Upper lobe of right lung (tissue), 1 donor: ENCODE measurements at regions not wholly inside any gene's neighbourhood (a gene's known extent, or its start where the extent isn't known, plus 50 kb on each side); places are given as distances from the start of the nearest gene placed in this dataset.

Experiments used
- ATAC-seq: fragments of 200-7000 bp; cut with Tn5 transposase; one replicate; pipeline ENCODE4 v1.9.1; 2020; ENCODE audit warnings: mild to moderate bottlenecking, moderate library complexity
- DNase-seq: peaks from one replicate; pipeline ENCODE4 v3.0.0-alpha.2; 2020
- H3K27ac ChIP-seq: fragments of 200-600 bp; one replicate; pipeline ENCODE4 v1.8.0; 2022
- H3K27me3 ChIP-seq: fragments of 200-600 bp; one replicate; pipeline ENCODE4 v1.8.0; 2022; ENCODE audit warnings: mild to moderate bottlenecking
- H3K36me3 ChIP-seq: fragments of 200-600 bp; one replicate; pipeline ENCODE4 v1.8.0; 2022
- H3K4me1 ChIP-seq: fragments of 200-600 bp; one replicate; pipeline ENCODE4 v1.8.0; 2022
- H3K4me3 ChIP-seq: fragments of 200-600 bp; one replicate; pipeline ENCODE4 v1.8.0; 2022; ENCODE audit warnings: mild to moderate bottlenecking
- H3K9me3 ChIP-seq: fragments of 200-600 bp; one replicate; pipeline ENCODE4 v1.8.0; 2022
- intact Hi-C: fragments of 100-400 bp; cut with DNase I; formaldehyde crosslinking; loops from one replicate; pipeline ENCODE4 v1.11.0; 2022
- TF ChIP-seq, protein P1 (sequence below): fragments of 200-600 bp; IDR thresholded peaks from one replicate; pipeline ENCODE4 v1.8.0; 2022; ENCODE audit warnings: antibody characterized with exemption
- donor health status: DM: no; HTN: yes; CAD: no; lungs with severe emphysema.

DNA sequence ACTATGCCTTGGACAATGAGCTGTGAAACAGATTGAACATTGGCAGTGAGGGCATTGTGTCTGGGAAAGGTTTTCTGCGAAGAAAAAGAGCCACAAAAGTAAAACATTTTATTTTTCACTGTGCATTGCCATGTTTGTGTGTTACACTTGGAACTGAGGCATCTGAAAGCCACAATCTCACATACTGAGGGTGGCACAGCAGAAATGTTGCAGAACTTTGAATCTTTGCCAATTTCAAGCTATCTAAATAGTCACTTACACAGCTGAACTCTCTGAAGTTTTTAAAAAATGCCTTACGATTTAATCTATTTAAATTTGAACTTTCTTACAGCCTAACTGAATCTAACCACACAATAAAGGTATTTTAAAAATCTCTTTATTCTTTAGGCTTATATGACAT is 154.1 kb upstream of the GRM7 start:
- Histone ChIP-seq H3K27me3 (no peaks in the 10 kb centered on the region), H3K36me3 (no peaks in the 10 kb centered on the region), H3K4me3 (no peak overlapping the region), H3K9me3 (no peaks in the 10 kb centered on the region), H3K4me1 (no peaks in the 10 kb centered on the region), H3K27ac (no peak overlapping the region)
- no peak for ATAC-seq
- intact Hi-C loops: no loop called here
- TF ChIP-seq, protein P1, sequence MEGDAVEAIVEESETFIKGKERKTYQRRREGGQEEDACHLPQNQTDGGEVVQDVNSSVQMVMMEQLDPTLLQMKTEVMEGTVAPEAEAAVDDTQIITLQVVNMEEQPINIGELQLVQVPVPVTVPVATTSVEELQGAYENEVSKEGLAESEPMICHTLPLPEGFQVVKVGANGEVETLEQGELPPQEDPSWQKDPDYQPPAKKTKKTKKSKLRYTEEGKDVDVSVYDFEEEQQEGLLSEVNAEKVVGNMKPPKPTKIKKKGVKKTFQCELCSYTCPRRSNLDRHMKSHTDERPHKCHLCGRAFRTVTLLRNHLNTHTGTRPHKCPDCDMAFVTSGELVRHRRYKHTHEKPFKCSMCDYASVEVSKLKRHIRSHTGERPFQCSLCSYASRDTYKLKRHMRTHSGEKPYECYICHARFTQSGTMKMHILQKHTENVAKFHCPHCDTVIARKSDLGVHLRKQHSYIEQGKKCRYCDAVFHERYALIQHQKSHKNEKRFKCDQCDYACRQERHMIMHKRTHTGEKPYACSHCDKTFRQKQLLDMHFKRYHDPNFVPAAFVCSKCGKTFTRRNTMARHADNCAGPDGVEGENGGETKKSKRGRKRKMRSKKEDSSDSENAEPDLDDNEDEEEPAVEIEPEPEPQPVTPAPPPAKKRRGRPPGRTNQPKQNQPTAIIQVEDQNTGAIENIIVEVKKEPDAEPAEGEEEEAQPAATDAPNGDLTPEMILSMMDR: no peak
- DNase-seq: no peak

DNA sequence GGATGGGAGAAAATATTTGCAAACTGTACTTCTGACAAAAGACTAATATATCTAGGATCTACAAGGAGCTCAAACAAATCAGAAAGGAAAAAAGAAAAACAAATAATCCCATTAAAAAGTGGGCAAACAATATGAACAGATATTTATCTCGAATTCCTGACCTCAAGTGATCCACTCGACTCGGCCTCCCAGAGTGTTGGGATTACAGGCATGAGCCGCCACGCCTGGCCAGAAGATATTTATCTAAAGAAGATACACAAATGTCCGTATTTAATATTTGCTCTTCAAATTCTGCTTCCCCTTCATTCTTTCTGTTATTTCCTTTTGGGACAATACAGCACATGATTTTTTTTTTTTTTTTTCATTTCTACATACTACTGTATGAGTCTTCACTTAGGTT is 151.7 kb upstream of the GRM7 start:
- TF ChIP-seq, protein P1: no peak
- DNase-seq: no peak
- intact Hi-C loops: no loop called here
- Histone ChIP-seq H3K27ac (no peak overlapping the region), H3K4me1 (no peaks in the 10 kb centered on the region), H3K4me3 (no peak overlapping the region), H3K27me3 (no peaks in the 10 kb centered on the region), H3K9me3 (no peaks in the 10 kb centered on the region), H3K36me3 (no peaks in the 10 kb centered on the region)
- no peak for ATAC-seq

DNA sequence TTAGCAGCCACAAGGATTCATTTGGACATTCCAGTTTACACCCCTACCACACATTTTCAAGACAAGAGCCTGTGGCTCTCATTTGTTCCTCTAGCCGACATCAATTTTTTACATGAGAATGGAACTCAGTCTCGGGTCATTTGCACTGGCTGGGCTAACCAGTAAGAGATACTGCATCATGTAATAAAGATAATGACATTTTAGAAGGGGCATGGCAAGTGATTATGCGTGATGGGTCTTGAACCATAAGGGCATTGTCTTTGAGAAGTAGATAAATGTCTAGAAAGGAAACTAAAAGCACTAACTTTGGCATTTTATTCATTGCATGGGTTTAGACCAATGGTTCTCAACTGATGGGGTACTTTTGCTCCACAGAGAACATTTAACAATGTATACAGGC is 146.0 kb upstream of the GRM7 start:
- no peak for ATAC-seq
- Histone ChIP-seq H3K9me3 (no peaks in the 10 kb centered on the region), H3K27ac (no peak overlapping the region), H3K27me3 (no peaks in the 10 kb centered on the region), H3K36me3 (no peaks in the 10 kb centered on the region), H3K4me1 (no peaks in the 10 kb centered on the region), H3K4me3 (no peak overlapping the region)
- TF ChIP-seq, protein P1: no peak
- intact Hi-C loops: no loop called here
- no peak for DNase-seq

DNA sequence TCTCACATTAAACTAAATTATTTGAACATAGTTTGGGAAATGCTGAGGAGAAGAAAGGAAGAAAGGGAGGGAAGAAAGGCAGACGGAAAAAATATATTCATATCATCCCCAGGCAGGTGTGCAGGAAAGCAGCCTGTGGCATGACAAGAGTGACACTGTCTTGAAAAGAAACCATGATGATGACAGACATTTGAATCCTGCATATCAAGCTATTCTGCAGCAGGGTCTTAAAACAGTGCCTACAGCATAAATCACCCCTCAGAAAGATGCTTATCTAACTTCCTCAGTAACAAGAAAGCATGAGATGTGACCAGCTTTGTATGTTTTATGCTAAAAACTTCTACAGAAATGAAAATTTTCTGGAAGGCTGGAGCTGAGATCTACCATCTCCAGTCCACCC is 144.5 kb upstream of the GRM7 start:
- intact Hi-C loops: no loop called here
- TF ChIP-seq, protein P1: no peak
- no peak for DNase-seq
- H3K9me3 ChIP-seq: no peaks in the 10 kb centered on the region
- H3K4me3 ChIP-seq: no peak overlapping the region
- H3K27ac ChIP-seq: no peak overlapping the region
- no peak for ATAC-seq
- H3K4me1 ChIP-seq: no peaks in the 10 kb centered on the region
- H3K27me3 ChIP-seq: no peaks in the 10 kb centered on the region
- H3K36me3 ChIP-seq: no peaks in the 10 kb centered on the region

DNA sequence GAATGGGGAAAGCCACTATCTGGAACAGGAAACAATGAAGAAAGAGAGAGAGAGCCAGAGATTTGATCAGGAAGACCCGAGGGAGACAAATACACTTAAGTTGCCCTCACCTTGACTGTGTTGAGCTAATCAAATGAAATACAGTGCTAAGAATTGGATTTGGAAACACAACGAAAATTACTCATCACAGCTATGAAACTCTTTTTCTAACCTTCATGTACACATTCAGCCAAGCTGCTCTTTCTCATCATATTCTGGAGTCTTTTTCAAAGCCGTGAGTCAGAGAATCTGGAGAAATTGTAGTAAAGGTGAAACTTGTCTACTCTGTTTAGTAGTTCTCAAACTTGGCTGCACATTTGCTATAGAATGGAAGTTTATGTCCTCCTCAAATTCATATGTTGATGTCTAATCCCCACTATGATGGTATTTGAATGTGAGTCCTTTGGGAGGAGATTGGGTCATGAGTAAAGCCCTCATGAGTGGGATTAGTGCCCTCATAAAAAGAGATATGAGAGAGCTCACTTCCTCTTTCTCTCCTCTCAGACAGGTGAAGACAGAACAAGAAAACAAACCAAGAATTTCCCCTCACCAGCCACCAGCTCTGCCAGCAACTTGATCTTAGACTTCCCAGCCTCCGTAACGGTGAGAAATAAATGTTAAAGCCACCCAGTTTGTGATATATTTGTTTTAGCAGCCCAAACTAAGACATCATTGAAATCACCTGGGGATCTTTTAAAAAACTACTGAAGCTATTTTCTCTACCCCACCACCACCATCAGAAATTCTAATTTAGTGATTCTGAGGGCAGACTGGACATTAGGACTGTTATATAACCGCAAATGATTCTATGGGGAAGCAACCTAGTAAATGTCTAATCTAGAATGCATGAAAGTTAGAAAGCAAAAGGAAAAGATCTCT is 143.6 kb upstream of the GRM7 start:
- no peaks in the 10 kb centered on the region for H3K27me3 ChIP-seq
- TF ChIP-seq, protein P1: no peak
- ATAC-seq: no peak
- H3K36me3 ChIP-seq: no peaks in the 10 kb centered on the region
- intact Hi-C loops: no loop called here
- no peak overlapping the region for H3K4me3 ChIP-seq
- DNase-seq: no peak
- no peaks in the 10 kb centered on the region for H3K9me3 ChIP-seq
- no peak overlapping the region for H3K27ac ChIP-seq
- H3K4me1 ChIP-seq: no peaks in the 10 kb centered on the region
